ENCODE measurements at regions not wholly inside any gene's neighbourhood (a gene's known extent, or its start where the extent isn't known, plus 50 kb on each side); places are given as distances from the start of the nearest gene placed in this dataset.

- TF ChIP-seq POLR2A (IDR thresholded peaks at IDR 0.05; ENCODE audit: low read depth, low read length) (no peak), CTCF (IDR thresholded peaks at IDR 0.05; ENCODE audit: extremely low read depth in 1 of 2, insufficient read depth in 1 of 2, low read depth in 1 of 2, low read length in 2 of 2) (no peak), POLR2AphosphoS5 (IDR thresholded peaks at IDR 0.05; ENCODE audit: insufficient read depth, low read depth, low read length) (no peak), FOS (IDR thresholded peaks at IDR 0.05; ENCODE audit: borderline replicate concordance, insufficient read depth, low read length) (no peak), MYC (IDR thresholded peaks at IDR 0.05; ENCODE audit: low read depth, low read length) (no peak), EZH2 (IDR thresholded peaks at IDR 0.05; ENCODE audit: borderline replicate concordance, low read depth, low read length, severe bottlenecking) (no peak), JUN (IDR thresholded peaks at IDR 0.05; ENCODE audit: borderline replicate concordance, insufficient read depth, insufficient read length, low read depth) (no peak), GATA2 (IDR thresholded peaks at IDR 0.05; ENCODE audit: insufficient read depth, insufficient read length, low read depth, low read length) (no peak)
- TF ChIP-seq, protein P1, sequence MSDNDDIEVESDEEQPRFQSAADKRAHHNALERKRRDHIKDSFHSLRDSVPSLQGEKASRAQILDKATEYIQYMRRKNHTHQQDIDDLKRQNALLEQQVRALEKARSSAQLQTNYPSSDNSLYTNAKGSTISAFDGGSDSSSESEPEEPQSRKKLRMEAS (IDR thresholded peaks at IDR 0.05; ENCODE audit: insufficient read depth, insufficient read length): no peak
Measured at GRCh38 chr21:25328736-25329135, 278.5 kb downstream of the MRPL39 start.

All from endothelial cell of umbilical vein (primary cell).